ENCODE measurements at regions not wholly inside any gene's neighbourhood (a gene's known extent, or its start where the extent isn't known, plus 50 kb on each side); places are given as distances from the start of the nearest gene placed in this dataset.
"Not testable (repeated sequence)": the region's sequence is repeated elsewhere in the genome, so short reads cannot be mapped to it uniquely, and the experiment has no call there.

DNA sequence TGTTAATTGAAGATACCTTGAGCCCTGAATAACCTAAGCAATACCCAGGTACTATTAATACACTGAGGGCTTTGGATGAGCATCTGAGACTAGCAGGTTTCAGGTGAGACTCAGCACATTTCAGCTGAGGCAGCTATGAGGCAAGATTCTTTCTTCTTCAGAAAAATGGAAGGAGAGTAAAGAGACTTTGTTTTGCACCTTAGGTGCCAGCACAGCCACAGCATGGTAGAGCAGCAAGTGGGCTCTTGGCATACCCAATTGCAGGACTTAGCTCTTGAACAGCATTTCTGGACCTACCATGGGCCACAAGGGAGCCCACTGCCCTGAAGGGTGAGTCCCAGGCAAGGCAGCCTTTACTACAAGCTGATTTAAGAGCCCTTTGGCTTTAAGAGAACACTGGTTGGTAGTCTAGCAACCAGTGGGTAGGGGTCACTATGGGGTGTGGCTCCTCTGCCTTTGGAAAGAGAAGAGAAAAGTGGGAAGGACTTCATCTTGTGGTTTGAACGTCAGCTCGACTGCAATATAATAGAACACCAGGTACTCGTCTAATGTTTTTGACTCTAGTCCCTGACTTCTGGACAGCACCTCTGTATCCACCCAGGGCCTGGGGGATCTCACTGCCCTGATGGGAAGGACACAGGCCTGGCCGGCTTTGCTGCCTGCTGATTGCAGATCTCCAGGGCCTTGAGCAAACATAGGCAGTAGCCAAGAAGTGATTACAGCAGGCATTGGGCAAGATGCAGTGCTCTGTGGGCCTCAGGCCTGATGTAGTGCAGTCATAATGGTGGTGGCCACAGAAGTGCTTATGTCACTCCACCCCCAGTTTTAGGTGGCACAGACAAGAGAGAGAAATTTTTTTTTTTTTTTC is 73.3 kb downstream of the GLYATL1 start:
- no peaks in the 10 kb centered on the region for H3K27me3 ChIP-seq
- 36 to 73% (median 49%) methylated on average over 4 of the region's 4 CpGs for WGBS, 5 donors
- no peaks in the 10 kb centered on the region for H3K36me3 ChIP-seq
- TF ChIP-seq POLR2A (IDR thresholded peaks at IDR 0.05) (no peak), POLR2AphosphoS5 (IDR thresholded peaks at IDR 0.05) (peak in 2 of 3 donors; percentile 42 to 55)
- no peaks in the 10 kb centered on the region for H3K9me3 ChIP-seq
- intact Hi-C loops (cut with DNase I; ENCODE audit: low total_unique reads): no loop called here
- no peak overlapping the region for H3K27ac ChIP-seq
- DNase-seq: peak; percentile 31 to 73
- no peak overlapping the region for H3K4me3 ChIP-seq
- peaks cover 0 to 33% (median 7%) of the 10 kb centered on the region in 4 donors for H3K4me1 ChIP-seq

DNA sequence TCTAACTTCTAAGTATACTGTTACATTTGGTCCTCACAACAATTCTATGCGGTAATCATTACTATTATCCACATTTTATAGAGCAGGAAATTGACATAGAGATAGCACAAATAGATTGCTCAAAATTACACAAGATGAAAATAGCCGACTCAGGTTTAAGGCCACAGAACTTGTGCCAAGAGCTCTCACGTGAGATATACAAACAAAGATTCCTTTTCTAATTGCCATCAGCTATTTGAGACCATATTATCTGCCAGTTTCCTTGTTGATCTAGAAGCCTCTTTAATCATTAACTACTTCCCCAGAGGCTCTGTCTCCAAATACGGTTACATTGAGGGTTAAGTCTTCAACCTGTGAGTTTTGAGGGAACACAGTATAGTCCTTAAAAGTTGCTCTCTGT is 61.0 kb upstream of the GLYATL1B start:
- Histone ChIP-seq H3K4me3 (no peak overlapping the region), H3K9me3 (no peaks in the 10 kb centered on the region), H3K27me3 (no peaks in the 10 kb centered on the region), H3K4me1 (peaks cover 0 to 9% (median 0%) of the 10 kb centered on the region in 4 donors), H3K36me3 (no peaks in the 10 kb centered on the region), H3K27ac (no peak overlapping the region)
- DNase-seq: peak; percentile 22 to 28
- TF ChIP-seq POLR2AphosphoS5 (IDR thresholded peaks at IDR 0.05) (peak in 1 of 3 donors; percentile 10), POLR2A (IDR thresholded peaks at IDR 0.05) (no peak)
- WGBS, 5 donors: 17 to 47% (median 29%) methylated on average over 4 of the region's 4 CpGs
- intact Hi-C loops (cut with DNase I; ENCODE audit: low total_unique reads): no loop called here

DNA sequence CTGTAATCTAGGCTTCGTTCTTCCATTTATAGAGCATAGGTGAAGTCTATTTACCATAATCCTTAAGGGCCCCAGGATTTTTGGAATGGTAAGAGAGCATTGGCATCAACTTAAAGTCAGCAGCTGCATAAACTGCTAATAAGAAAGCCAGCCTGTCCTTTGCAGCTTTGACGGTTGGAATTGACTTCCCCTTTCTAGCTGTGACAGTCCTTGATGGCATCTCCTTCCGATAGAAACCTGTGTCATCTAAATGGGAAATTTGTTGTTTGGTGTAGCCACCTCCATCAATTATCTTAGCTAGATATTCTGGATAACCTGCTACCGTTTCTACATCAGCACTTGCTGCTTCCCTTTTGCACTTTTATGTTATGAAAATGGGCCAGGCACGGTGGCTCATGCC is 58.0 kb upstream of the GLYATL1B start:
- H3K9me3 ChIP-seq: no peaks in the 10 kb centered on the region
- DNase-seq: no peak
- intact Hi-C loops (cut with DNase I; ENCODE audit: low total_unique reads): no loop called here
- no peaks in the 10 kb centered on the region for H3K36me3 ChIP-seq
- H3K27ac ChIP-seq: no peak overlapping the region
- no peaks in the 10 kb centered on the region for H3K27me3 ChIP-seq
- no peak overlapping the region for H3K4me3 ChIP-seq
- TF ChIP-seq POLR2A (IDR thresholded peaks at IDR 0.05): no peak
- TF ChIP-seq, protein P1, sequence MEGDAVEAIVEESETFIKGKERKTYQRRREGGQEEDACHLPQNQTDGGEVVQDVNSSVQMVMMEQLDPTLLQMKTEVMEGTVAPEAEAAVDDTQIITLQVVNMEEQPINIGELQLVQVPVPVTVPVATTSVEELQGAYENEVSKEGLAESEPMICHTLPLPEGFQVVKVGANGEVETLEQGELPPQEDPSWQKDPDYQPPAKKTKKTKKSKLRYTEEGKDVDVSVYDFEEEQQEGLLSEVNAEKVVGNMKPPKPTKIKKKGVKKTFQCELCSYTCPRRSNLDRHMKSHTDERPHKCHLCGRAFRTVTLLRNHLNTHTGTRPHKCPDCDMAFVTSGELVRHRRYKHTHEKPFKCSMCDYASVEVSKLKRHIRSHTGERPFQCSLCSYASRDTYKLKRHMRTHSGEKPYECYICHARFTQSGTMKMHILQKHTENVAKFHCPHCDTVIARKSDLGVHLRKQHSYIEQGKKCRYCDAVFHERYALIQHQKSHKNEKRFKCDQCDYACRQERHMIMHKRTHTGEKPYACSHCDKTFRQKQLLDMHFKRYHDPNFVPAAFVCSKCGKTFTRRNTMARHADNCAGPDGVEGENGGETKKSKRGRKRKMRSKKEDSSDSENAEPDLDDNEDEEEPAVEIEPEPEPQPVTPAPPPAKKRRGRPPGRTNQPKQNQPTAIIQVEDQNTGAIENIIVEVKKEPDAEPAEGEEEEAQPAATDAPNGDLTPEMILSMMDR (IDR thresholded peaks at IDR 0.05): no peak
- no peak for TF ChIP-seq POLR2AphosphoS5 (IDR thresholded peaks at IDR 0.05)
- TF ChIP-seq EP300 (IDR thresholded peaks at IDR 0.05): no peak
- WGBS, 5 donors: 75 to 86% (median 79%) methylated on average over 5 of the region's 5 CpGs
- H3K4me1 ChIP-seq: peaks cover 0 to 9% (median 0%) of the 10 kb centered on the region in 4 donors

DNA sequence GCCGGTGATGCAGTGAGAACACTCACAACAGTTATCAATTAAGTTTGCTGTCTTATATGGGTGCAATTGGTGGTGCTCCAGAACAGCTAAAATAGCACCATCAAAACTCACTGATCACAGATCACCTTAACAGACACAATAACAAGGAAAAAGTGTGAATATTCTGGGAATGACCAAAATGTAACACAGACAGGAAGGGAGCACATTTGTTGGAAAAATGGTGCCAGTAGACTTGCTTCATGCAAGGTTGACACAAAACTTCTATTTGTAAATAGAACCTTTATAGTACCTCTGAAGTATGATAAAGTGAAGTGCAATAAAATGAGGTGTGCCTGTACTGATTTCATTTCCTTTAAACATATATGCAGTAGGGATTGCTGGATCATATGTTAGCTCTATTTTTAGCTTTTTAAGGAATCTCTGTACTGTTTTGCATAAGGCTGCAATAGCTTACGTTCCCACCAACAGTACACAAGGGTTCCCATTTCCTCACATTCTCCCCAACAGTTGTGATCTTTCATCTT is 56.7 kb upstream of the GLYATL1B start:
- Histone ChIP-seq H3K27me3 (no peaks in the 10 kb centered on the region), H3K36me3 (no peaks in the 10 kb centered on the region), H3K9me3 (no peaks in the 10 kb centered on the region), H3K4me1 (peaks cover 0 to 9% (median 0%) of the 10 kb centered on the region in 4 donors), H3K27ac (no peak overlapping the region), H3K4me3 (no peak overlapping the region)
- TF ChIP-seq EP300 (IDR thresholded peaks at IDR 0.05): no peak
- no peak for TF ChIP-seq POLR2A (IDR thresholded peaks at IDR 0.05)
- TF ChIP-seq, protein P1 (IDR thresholded peaks at IDR 0.05): no peak
- 36 to 60% (median 49%) methylated on average over 2 of the region's 2 CpGs for WGBS, 5 donors
- no peak for DNase-seq
- intact Hi-C loops (cut with DNase I; ENCODE audit: low total_unique reads): no loop called here

DNA sequence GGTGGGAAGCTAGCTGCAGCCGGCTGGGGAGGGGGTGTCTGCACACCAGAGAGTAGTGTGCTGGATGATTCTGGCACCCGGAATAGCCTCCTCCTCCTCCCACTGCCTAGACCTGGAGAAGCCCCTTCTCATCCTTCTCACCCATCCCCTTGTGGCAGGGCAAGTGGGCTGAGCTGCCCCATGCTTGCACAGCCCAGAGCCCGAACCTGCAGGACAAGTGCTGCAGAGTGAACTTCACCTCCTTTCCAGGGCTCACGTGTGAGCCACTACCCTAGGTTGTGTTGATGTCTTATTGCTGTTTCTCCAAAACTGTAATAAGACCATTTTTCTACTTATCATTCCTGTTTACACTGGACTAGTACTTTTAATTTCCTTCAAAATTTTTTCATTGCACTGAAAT is 56.1 kb upstream of the GLYATL1B start:
- Histone ChIP-seq H3K4me3 (no peak overlapping the region), H3K9me3 (no peaks in the 10 kb centered on the region), H3K27ac (no peak overlapping the region), H3K27me3 (no peaks in the 10 kb centered on the region), H3K4me1 (peaks cover 0 to 3% (median 0%) of the 10 kb centered on the region in 4 donors), H3K36me3 (no peaks in the 10 kb centered on the region)
- DNase-seq: no peak
- WGBS, 5 donors: 77 to 90% (median 84%) methylated on average over 4 of the region's 4 CpGs
- intact Hi-C loops (cut with DNase I; ENCODE audit: low total_unique reads): no loop called here
- no peak for TF ChIP-seq EP300 (IDR thresholded peaks at IDR 0.05)
- TF ChIP-seq POLR2AphosphoS5 (IDR thresholded peaks at IDR 0.05): no peak
- no peak for TF ChIP-seq POLR2A (IDR thresholded peaks at IDR 0.05)
- TF ChIP-seq, protein P1 (IDR thresholded peaks at IDR 0.05): no peak

DNA sequence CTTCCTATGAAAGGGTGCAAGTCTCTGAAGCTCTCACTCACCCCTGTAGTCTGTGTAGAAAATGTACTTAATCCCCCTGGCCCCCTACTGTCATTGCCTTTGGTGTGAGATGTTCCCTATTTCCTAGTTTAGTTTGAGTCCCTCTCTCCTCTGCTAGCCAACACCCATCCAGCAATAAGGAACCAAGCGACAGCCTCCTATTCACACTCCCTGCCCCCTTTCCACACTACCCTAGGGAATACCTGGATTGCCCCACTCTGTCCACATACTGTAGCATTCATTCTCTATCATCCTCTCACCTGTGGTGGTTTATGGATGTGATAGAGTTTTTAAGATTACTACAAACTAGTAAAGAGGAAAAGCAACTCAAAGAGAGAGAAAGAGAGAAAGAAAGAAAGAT is 54.4 kb upstream of the GLYATL1B start:
- H3K27me3 ChIP-seq; H3K36me3 ChIP-seq; H3K4me1 ChIP-seq; H3K4me3 ChIP-seq; DNase-seq; H3K27ac ChIP-seq; H3K9me3 ChIP-seq; intact Hi-C loops (cut with DNase I; ENCODE audit: low total_unique reads): not testable (repeated sequence)
- WGBS, 5 donors: 79 to 91% (median 90%) methylated on average over 1 of the region's 1 CpG

Measured in stomach (tissue), 8 donors.